Renal pelvis (tissue), 1 donor: ENCODE measurements at regions not wholly inside any gene's neighbourhood (a gene's known extent, or its start where the extent isn't known, plus 50 kb on each side); places are given as distances from the start of the nearest gene placed in this dataset.
"Not testable (repeated sequence)": the region's sequence is repeated elsewhere in the genome, so short reads cannot be mapped to it uniquely, and the experiment has no call there.

Source experiments
- DNase-seq: peaks from one replicate; pipeline ENCODE4 v3.0.0-alpha.2; 2013

GRCh38 chr6:57860481-57861315, 543.3 kb downstream of the PRIM2 start:
- not testable (repeated sequence) for DNase-seq

- not testable (repeated sequence) for DNase-seq
Observed at GRCh38 chr6:57870083-57870482, 552.7 kb downstream of the PRIM2 start.

GRCh38 chr6:57873424-57873823, 556.0 kb downstream of the PRIM2 start:
- not testable (repeated sequence) for DNase-seq

- not testable (repeated sequence) for DNase-seq
Observed at GRCh38 chr6:57876659-57877058, 559.2 kb downstream of the PRIM2 start.

GRCh38 chr6:57877729-57878128, 560.3 kb downstream of the PRIM2 start:
- not testable (repeated sequence) for DNase-seq

- not testable (repeated sequence) for DNase-seq
Observed at GRCh38 chr6:57878792-57879191, 561.4 kb downstream of the PRIM2 start.

GRCh38 chr6:57898850-57899249, 581.4 kb downstream of the PRIM2 start:
- DNase-seq, result not testable (repeated sequence)

GRCh38 chr6:57900687-57901399, 583.4 kb downstream of the PRIM2 start:
- DNase-seq, result not testable (repeated sequence)

- not testable (repeated sequence) for DNase-seq
Observed at GRCh38 chr6:57901445-57901844, 584.0 kb downstream of the PRIM2 start.

- DNase-seq, result not testable (repeated sequence)
Observed at GRCh38 chr6:57904356-57904755, 586.9 kb downstream of the PRIM2 start.

- DNase-seq, result not testable (repeated sequence)
Observed at GRCh38 chr6:57915300-57915699, 597.9 kb downstream of the PRIM2 start.

- not testable (repeated sequence) for DNase-seq
Observed at GRCh38 chr6:57942966-57943365, 625.5 kb downstream of the PRIM2 start.

- not testable (repeated sequence) for DNase-seq
Observed at GRCh38 chr6:57946084-57946768, 628.8 kb downstream of the PRIM2 start.

- DNase-seq, result not testable (repeated sequence)
Observed at GRCh38 chr6:57946769-57947091, 629.3 kb downstream of the PRIM2 start.

- not testable (repeated sequence) for DNase-seq
Observed at GRCh38 chr6:57948481-57948880, 631.1 kb downstream of the PRIM2 start.

- DNase-seq, result not testable (repeated sequence)
Observed at GRCh38 chr6:57950430-57950829, 633.0 kb downstream of the PRIM2 start.

- not testable (repeated sequence) for DNase-seq
Observed at GRCh38 chr6:57966757-57967156, 649.3 kb downstream of the PRIM2 start.

- DNase-seq, result not testable (repeated sequence)
Observed at GRCh38 chr6:57971956-57972355, 654.5 kb downstream of the PRIM2 start.

GRCh38 chr6:57974653-57975052, 657.2 kb downstream of the PRIM2 start:
- DNase-seq, result no peak

GRCh38 chr6:57975127-57975526, 657.7 kb downstream of the PRIM2 start:
- DNase-seq, result not testable (repeated sequence)

GRCh38 chr6:57976371-57976770, 658.9 kb downstream of the PRIM2 start:
- not testable (repeated sequence) for DNase-seq

GRCh38 chr6:57983603-57984002, 666.2 kb downstream of the PRIM2 start:
- not testable (repeated sequence) for DNase-seq
